MCF 10A (cell line): ENCODE measurements at regions not wholly inside any gene's neighbourhood (a gene's known extent, or its start where the extent isn't known, plus 50 kb on each side); places are given as distances from the start of the nearest gene placed in this dataset.

Experiments
- BruUV-seq: library from RNA; stranded (reverse); fragments of 400-500 nt; replicated peaks from 2 replicates; lab custom pipeline; 2021; lab: Mats Ljungman, UMichigan
- CTCF ChIA-PET: fragments of 300-600 bp; sonication (Branson Sonifier 250); formaldehyde crosslinking; extraction: SDS; loops from one replicate; lab custom pipeline; 2021; ENCODE audit warnings: antibody characterized with exemption, inconsistent platforms; lab: Yijun Ruan, JAX
- POLR2A ChIA-PET: fragments of 300-600, 350-650 bp; sonication (Branson Sonifier 250); formaldehyde crosslinking; extraction: SDS; loops from one replicate; lab custom pipeline; 2020; ENCODE audit warnings: antibody characterized with exemption, inconsistent platforms; lab: Yijun Ruan, JAX
- DNase-seq: peaks from one replicate; pipeline ENCODE4 v3.0.0-alpha.2; 2018; ENCODE audit not compliant: unreplicated experiment
- H3K27ac Mint-ChIP-seq: one replicate; pipeline ENCODE4 v1.8.0; 2022; ENCODE audit warnings: mild to moderate bottlenecking, low read depth, mixed read lengths; ENCODE audit not compliant: unreplicated experiment
- H3K27me3 Mint-ChIP-seq: one replicate; pipeline ENCODE4 v1.8.0; 2022; ENCODE audit warnings: mixed read lengths; ENCODE audit not compliant: insufficient read depth, unreplicated experiment
- H3K36me3 Mint-ChIP-seq: one replicate; pipeline ENCODE4 v1.8.0; 2022; ENCODE audit warnings: mild to moderate bottlenecking, moderate library complexity, mixed read lengths; ENCODE audit not compliant: insufficient read depth, unreplicated experiment
- H3K4me1 Mint-ChIP-seq: one replicate; pipeline ENCODE4 v1.8.0; 2022; ENCODE audit warnings: mixed read lengths; ENCODE audit not compliant: insufficient read depth, unreplicated experiment
- H3K4me3 Mint-ChIP-seq: one replicate; pipeline ENCODE4 v1.8.0; 2022; ENCODE audit warnings: mild to moderate bottlenecking, moderate library complexity, mixed read lengths; ENCODE audit not compliant: unreplicated experiment
- H3K9me3 Mint-ChIP-seq: one replicate; pipeline ENCODE4 v1.8.0; 2022; ENCODE audit warnings: mixed read lengths; ENCODE audit not compliant: unreplicated experiment
- intact Hi-C: fragments of 100-400 bp; cut with micrococcal nuclease; formaldehyde crosslinking; loops from 2 replicates; pipeline ENCODE4 v1.14.1; 2022
- TF ChIP-seq, protein P1 (sequence below): fragments of 200-600 bp; IDR thresholded peaks from one replicate; pipeline ENCODE4 v1.8.0; 2022; ENCODE audit warnings: antibody characterized with exemption, mild to moderate bottlenecking; ENCODE audit not compliant: unreplicated experiment

DNA sequence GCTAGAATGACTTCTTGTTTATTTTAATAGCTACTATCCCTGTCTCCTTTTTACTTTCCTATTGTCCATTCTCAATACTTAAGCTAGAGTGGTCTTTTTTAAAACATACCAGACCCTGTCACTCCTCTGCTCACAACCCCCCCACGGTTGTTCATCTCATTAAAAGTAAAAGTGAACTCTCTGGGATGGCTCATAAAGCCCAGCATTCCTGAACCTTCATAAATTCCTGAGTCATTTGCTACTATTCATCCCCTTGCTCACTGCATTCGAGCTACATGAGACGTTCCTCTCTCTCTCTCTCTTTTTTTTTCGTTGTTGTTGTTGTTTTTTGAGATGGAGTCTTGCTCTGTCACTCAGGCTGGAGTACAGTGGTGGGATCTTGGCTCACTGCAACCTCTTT is 148.7 kb upstream of the DSEL start:
- no peaks in the 10 kb centered on the region for H3K36me3 Mint-ChIP-seq
- CTCF ChIA-PET: interaction anchor here (0.6 to 1.1 kb wide), 3 partner anchors 31 to 1021 kb away, joined by 3 to 5 read pairs (median 3); no protein-coding TSS in a partner anchor
- intact Hi-C loops: no loop called here
- no TSS peak for BruUV-seq
- no peak overlapping the region for H3K4me3 Mint-ChIP-seq
- H3K27ac Mint-ChIP-seq: no peak overlapping the region
- H3K9me3 Mint-ChIP-seq: no peaks in the 10 kb centered on the region
- peaks cover 6% of the 10 kb centered on the region for H3K4me1 Mint-ChIP-seq
- no peaks in the 10 kb centered on the region for H3K27me3 Mint-ChIP-seq
- POLR2A ChIA-PET: no interaction called here
- TF ChIP-seq, protein P1, sequence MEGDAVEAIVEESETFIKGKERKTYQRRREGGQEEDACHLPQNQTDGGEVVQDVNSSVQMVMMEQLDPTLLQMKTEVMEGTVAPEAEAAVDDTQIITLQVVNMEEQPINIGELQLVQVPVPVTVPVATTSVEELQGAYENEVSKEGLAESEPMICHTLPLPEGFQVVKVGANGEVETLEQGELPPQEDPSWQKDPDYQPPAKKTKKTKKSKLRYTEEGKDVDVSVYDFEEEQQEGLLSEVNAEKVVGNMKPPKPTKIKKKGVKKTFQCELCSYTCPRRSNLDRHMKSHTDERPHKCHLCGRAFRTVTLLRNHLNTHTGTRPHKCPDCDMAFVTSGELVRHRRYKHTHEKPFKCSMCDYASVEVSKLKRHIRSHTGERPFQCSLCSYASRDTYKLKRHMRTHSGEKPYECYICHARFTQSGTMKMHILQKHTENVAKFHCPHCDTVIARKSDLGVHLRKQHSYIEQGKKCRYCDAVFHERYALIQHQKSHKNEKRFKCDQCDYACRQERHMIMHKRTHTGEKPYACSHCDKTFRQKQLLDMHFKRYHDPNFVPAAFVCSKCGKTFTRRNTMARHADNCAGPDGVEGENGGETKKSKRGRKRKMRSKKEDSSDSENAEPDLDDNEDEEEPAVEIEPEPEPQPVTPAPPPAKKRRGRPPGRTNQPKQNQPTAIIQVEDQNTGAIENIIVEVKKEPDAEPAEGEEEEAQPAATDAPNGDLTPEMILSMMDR: no peak
- DNase-seq: peak; percentile 4

DNA sequence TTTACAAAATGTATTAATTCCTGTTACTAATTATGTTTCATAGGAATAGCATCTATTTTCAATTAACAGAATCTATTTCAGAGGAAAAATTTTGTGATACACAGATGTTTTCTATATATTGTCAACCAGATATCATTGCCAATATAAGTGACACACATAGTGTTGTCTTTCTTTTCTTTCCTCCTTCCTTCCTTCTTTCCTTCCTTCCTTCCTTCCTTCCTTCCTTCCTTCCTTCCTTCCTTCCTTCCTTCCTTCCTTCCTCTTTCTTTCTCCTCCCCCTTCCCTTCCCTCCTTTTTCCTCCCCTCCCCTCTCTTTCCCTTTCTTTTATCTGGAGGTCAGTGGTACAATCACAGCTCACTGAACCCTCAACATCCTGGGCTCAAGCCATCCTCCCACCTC is 146.5 kb upstream of the DSEL start:
- no TSS peak for BruUV-seq
- no peaks in the 10 kb centered on the region for H3K27me3 Mint-ChIP-seq
- H3K27ac Mint-ChIP-seq: no peak overlapping the region
- no peak overlapping the region for H3K4me3 Mint-ChIP-seq
- ChIA-PET CTCF (no interaction called here), POLR2A (interaction anchor here (0.7 kb wide), 1 partner anchor 144 kb away, joined by 3 read pairs; no protein-coding TSS in a partner anchor)
- peaks cover 6% of the 10 kb centered on the region for H3K4me1 Mint-ChIP-seq
- H3K9me3 Mint-ChIP-seq: no peaks in the 10 kb centered on the region
- TF ChIP-seq, protein P1: no peak
- DNase-seq: no peak
- H3K36me3 Mint-ChIP-seq: no peaks in the 10 kb centered on the region
- intact Hi-C loops: no loop called here

DNA sequence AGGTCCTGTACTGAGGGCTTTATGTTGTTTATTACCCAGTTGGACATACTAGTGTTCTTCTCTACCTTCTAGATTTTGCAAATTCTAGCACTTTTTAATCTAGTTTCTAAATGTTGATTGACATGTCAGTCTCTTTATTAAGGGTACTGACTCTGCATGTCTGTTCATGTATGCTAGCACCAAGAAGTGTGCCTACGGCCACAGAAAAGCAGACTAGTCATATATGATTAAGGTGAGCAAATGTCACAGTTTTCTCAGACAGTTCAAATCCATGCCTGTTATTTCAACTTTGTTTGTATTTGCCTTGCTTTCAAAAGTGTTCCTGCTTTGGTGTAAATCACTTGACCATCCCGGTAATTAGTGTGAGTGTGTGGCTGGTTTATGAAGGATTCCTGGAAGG is 145.0 kb upstream of the DSEL start:
- DNase-seq: no peak
- TF ChIP-seq, protein P1: no peak
- Mint-ChIP-seq H3K27ac (no peak overlapping the region), H3K36me3 (no peaks in the 10 kb centered on the region), H3K27me3 (no peaks in the 10 kb centered on the region), H3K4me1 (peaks cover 6% of the 10 kb centered on the region), H3K9me3 (no peaks in the 10 kb centered on the region), H3K4me3 (no peak overlapping the region)
- intact Hi-C loops: no loop called here
- BruUV-seq: no TSS peak
- ChIA-PET CTCF (interaction anchor here (0.5 to 0.7 kb wide), 2 partner anchors 139 to 1067 kb away, joined by 3 read pairs; no protein-coding TSS in a partner anchor), POLR2A (no interaction called here)

- CTCF ChIA-PET: interaction anchor here (1.0 kb wide), 1 partner anchor 113 kb away, joined by 5 read pairs; no protein-coding TSS in a partner anchor
- DNase-seq: no peak
- H3K36me3 Mint-ChIP-seq: no peaks in the 10 kb centered on the region
- H3K27ac Mint-ChIP-seq: no peak overlapping the region
- H3K4me3 Mint-ChIP-seq: no peak overlapping the region
- intact Hi-C loops: no loop called here
- POLR2A ChIA-PET: no interaction called here
- TF ChIP-seq, protein P1: no peak
- BruUV-seq: no TSS peak
- H3K27me3 Mint-ChIP-seq: no peaks in the 10 kb centered on the region
- H3K4me1 Mint-ChIP-seq: no peaks in the 10 kb centered on the region
- H3K9me3 Mint-ChIP-seq: no peaks in the 10 kb centered on the region
Observed at GRCh38 chr18:67654101-67654500, 137.6 kb upstream of the DSEL start.
